Colonic mucosa (tissue), 4 donors: ENCODE measurements at regions not wholly inside any gene's neighbourhood (a gene's known extent, or its start where the extent isn't known, plus 50 kb on each side); places are given as distances from the start of the nearest gene placed in this dataset.

ENCODE experiments used
- DNase-seq: peaks from one replicate; pipeline ENCODE4 v3.0.0-alpha.2; 2020
- H3K27ac ChIP-seq: fragments of 200-600 bp; one replicate; pipeline ENCODE4 v1.8.0; 2021
- H3K27me3 ChIP-seq: fragments of 200-600 bp; one replicate; pipeline ENCODE4 v1.8.0; 2021
- H3K36me3 ChIP-seq: fragments of 200-600 bp; one replicate; pipeline ENCODE4 v1.8.0; 2021
- H3K4me1 ChIP-seq: fragments of 200-600 bp; one replicate; pipeline ENCODE4 v1.8.0; 2021; ENCODE audit warnings: mild to moderate bottlenecking
- H3K4me3 ChIP-seq: fragments of 200-600 bp; one replicate; pipeline ENCODE4 v1.8.0; 2021
- H3K9ac ChIP-seq, 2 donors: one replicate each; pipeline ENCODE4 v1.7.0; 2013; ENCODE audit warnings: control low read depth in 2 of 2, low read depth in 2 of 2, low read length in 2 of 2
- H3K9me3 ChIP-seq: fragments of 200-600 bp; one replicate; pipeline ENCODE4 v1.8.0; 2021
- intact Hi-C: fragments of 100-400 bp; cut with DNase I; formaldehyde crosslinking; loops from one replicate; pipeline ENCODE4 v1.14.1; 2022
- TF ChIP-seq, protein P1 (sequence below): fragments of 200-600 bp; IDR thresholded peaks from one replicate; pipeline ENCODE4 v1.8.0; 2022; ENCODE audit warnings: antibody characterized with exemption, mild to moderate bottlenecking
- donor health status: healthy.
- donor health status: DM: no; HTN: no; CAD: no.
- donor health status: DM: no; HTN: no; CAD: no.

DNA sequence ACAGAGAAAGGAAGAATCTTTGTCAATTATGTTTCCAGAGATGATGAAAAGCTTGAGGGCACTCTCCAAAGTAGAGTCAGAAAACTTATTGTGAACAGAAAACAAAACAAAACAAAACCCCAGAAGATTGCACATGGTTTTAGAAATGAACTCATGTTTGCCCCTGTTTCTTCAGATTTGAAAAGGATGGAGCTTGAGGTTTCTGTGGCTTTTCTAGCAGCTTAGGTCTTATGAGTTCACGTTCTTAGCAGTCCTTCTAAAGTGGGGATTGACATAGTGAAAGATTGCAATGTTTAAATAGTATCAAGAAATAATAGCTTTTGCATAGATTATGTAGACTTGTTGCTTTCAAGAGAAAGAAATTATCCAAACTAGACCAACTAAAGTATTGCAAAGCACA lies 421.8 kb downstream of the GBA3 start:
- no peak overlapping the region for H3K27ac ChIP-seq
- intact Hi-C loops = no loop called here
- no peaks in the 10 kb centered on the region for H3K27me3 ChIP-seq
- no peaks in the 10 kb centered on the region for H3K9me3 ChIP-seq
- H3K4me1 ChIP-seq = no peaks in the 10 kb centered on the region
- TF ChIP-seq, protein P1, sequence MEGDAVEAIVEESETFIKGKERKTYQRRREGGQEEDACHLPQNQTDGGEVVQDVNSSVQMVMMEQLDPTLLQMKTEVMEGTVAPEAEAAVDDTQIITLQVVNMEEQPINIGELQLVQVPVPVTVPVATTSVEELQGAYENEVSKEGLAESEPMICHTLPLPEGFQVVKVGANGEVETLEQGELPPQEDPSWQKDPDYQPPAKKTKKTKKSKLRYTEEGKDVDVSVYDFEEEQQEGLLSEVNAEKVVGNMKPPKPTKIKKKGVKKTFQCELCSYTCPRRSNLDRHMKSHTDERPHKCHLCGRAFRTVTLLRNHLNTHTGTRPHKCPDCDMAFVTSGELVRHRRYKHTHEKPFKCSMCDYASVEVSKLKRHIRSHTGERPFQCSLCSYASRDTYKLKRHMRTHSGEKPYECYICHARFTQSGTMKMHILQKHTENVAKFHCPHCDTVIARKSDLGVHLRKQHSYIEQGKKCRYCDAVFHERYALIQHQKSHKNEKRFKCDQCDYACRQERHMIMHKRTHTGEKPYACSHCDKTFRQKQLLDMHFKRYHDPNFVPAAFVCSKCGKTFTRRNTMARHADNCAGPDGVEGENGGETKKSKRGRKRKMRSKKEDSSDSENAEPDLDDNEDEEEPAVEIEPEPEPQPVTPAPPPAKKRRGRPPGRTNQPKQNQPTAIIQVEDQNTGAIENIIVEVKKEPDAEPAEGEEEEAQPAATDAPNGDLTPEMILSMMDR = no peak
- H3K4me3 ChIP-seq = no peak overlapping the region
- no peak for DNase-seq
- no peaks in the 10 kb centered on the region for H3K36me3 ChIP-seq
- no peak overlapping the region for H3K9ac ChIP-seq

DNA sequence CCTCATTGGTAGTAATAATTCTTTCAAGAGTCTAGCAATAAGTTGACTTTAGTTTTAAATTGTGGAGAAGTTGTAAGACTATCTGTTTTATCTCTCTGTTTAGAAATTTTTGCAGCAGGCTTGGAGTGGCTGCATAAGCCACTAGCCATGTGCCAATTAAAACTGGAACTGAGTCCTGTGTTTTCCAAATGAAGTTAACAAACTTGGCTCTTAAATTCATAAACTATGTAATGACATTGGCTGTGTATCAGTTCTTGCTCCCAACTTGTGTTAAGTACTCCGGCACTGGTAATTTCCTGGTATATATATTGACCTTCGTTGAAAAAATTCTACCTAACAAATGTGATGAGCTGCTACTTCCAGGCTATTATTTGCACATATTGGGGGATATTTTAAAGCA lies 420.4 kb downstream of the GBA3 start:
- Histone ChIP-seq H3K9ac (no peak overlapping the region), H3K9me3 (no peaks in the 10 kb centered on the region), H3K4me3 (no peak overlapping the region), H3K27me3 (no peaks in the 10 kb centered on the region), H3K4me1 (no peaks in the 10 kb centered on the region), H3K36me3 (no peaks in the 10 kb centered on the region), H3K27ac (no peak overlapping the region)
- TF ChIP-seq, protein P1 = no peak
- no peak for DNase-seq
- intact Hi-C loops = no loop called here

DNA sequence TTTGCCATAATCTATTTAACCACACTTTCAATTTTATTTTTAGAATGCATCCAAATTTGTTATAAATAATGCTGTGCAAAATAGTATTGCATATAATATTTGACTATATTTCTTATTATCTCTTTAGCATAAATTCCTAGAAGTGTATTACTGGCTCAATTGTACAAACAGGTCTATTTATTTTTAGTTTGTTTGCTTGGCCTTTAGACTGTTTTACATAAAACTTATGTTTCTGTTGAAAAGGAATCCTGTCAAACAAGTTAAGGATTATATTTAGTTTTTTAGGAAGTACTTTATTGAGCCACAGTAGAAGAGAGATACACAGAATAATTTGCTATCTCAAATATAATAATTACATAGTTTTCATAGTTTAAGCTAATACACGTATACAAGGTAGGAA lies 413.8 kb downstream of the GBA3 start:
- H3K27me3 ChIP-seq = no peaks in the 10 kb centered on the region
- no peak overlapping the region for H3K27ac ChIP-seq
- H3K9me3 ChIP-seq = no peaks in the 10 kb centered on the region
- H3K4me3 ChIP-seq = no peak overlapping the region
- DNase-seq = no peak
- TF ChIP-seq, protein P1 = no peak
- no peaks in the 10 kb centered on the region for H3K4me1 ChIP-seq
- H3K9ac ChIP-seq = no peak overlapping the region
- intact Hi-C loops = no loop called here
- H3K36me3 ChIP-seq = no peaks in the 10 kb centered on the region

DNA sequence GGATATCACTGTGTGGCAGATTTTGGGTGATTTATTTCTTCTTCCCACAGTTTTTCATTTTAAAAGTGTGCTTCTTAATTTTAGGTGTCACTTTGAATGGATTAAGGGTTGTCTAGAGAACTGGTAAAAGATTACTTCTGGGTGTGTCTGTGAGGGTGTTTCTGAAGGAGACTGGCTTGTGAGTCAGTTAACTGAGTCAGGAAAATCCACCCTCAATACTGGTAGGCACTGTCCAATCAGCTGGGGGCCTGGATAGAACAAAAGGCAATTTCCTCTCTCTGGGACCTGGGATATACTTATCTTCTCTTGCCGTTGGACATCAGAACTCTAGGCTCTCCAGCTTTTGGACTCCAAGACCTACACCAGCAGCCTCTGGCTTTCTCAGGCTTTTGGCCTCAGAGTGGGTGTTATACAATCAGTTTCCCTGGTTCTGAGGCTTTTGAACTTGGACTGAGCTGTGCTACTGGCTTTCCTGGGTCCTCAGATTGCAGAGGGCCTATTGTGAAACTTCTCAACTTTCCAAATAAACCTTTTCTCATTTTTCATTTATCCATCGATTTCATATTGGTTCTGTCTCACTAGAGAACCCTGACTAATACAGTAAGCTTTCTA lies 413.1 kb downstream of the GBA3 start:
- DNase-seq = no peak
- no peak overlapping the region for H3K9ac ChIP-seq
- TF ChIP-seq, protein P1 = no peak
- intact Hi-C loops = no loop called here
- H3K27me3 ChIP-seq = no peaks in the 10 kb centered on the region
- H3K4me1 ChIP-seq = no peaks in the 10 kb centered on the region
- no peak overlapping the region for H3K27ac ChIP-seq
- no peak overlapping the region for H3K4me3 ChIP-seq
- no peaks in the 10 kb centered on the region for H3K9me3 ChIP-seq
- no peaks in the 10 kb centered on the region for H3K36me3 ChIP-seq

DNA sequence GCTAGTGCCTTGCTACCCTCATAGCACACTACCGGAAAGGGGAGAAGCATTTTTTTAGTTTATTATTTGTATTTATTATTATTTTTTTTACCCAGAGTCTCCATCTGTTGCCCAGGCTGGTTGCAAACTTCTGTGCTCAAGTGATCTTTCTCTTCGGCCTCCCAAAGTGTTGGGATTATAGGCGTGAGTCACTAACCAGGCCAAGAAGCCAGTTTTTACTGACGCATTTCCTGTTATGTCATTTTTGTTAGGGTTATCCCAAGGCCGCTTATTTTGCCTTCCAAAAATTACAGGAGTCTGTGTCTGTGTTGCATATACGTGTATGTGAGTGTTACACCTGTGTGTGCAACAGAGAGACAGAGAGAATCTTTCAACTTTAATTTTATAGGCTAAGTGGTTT lies 404.5 kb downstream of the GBA3 start:
- Histone ChIP-seq H3K36me3 (no peaks in the 10 kb centered on the region), H3K9ac (no peak overlapping the region), H3K4me3 (no peak overlapping the region), H3K4me1 (no peaks in the 10 kb centered on the region), H3K27ac (no peak overlapping the region), H3K9me3 (no peaks in the 10 kb centered on the region), H3K27me3 (no peaks in the 10 kb centered on the region)
- TF ChIP-seq, protein P1 = no peak
- intact Hi-C loops = no loop called here
- no peak for DNase-seq
